ENCODE measurements at regions not wholly inside any gene's neighbourhood (a gene's known extent, or its start where the extent isn't known, plus 50 kb on each side); places are given as distances from the start of the nearest gene placed in this dataset.
"Not testable (repeated sequence)": the region's sequence is repeated elsewhere in the genome, so short reads cannot be mapped to it uniquely, and the experiment has no call there.

DNA sequence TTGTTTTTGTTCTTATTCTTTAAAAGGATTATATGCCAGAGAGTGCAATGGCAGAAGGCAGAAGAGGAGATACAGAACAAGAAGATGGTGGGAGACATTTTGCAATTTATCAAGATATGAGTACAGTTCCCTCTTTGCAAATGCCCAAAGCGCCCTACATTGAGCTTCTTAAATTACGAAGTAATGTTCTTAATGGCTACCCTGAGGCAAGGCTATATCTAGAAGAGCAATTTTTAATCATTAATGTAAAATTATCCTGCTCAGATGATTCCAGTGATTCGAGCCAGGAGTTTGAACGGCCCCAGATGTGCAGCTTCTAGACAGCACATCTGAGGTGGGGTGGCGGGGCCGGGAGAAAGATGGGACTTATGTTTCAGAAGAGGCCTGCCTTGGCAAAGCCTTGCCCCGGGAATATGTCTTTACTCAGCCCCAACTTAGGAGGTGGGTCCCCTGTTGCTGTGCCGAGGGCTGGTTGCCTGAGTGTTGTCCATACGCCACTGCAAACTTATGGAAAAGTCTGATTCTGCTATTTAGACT, 84.9 kb upstream of the MLN start:
- intact Hi-C loops (cut with DNase I; ENCODE audit: low total_unique reads): no loop called here
- H3K4me3 ChIP-seq (ENCODE audit: low read depth, poor library complexity, severe bottlenecking): no peak overlapping the region
- 58 to 61% methylated on average over 9 of the region's 9 CpGs for WGBS, 2 donors
- TF ChIP-seq, protein P1, sequence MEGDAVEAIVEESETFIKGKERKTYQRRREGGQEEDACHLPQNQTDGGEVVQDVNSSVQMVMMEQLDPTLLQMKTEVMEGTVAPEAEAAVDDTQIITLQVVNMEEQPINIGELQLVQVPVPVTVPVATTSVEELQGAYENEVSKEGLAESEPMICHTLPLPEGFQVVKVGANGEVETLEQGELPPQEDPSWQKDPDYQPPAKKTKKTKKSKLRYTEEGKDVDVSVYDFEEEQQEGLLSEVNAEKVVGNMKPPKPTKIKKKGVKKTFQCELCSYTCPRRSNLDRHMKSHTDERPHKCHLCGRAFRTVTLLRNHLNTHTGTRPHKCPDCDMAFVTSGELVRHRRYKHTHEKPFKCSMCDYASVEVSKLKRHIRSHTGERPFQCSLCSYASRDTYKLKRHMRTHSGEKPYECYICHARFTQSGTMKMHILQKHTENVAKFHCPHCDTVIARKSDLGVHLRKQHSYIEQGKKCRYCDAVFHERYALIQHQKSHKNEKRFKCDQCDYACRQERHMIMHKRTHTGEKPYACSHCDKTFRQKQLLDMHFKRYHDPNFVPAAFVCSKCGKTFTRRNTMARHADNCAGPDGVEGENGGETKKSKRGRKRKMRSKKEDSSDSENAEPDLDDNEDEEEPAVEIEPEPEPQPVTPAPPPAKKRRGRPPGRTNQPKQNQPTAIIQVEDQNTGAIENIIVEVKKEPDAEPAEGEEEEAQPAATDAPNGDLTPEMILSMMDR (IDR thresholded peaks at IDR 0.05): no peak
- TF ChIP-seq POLR2A (IDR thresholded peaks at IDR 0.05): no peak
- no peak for DNase-seq (ENCODE audit: low spot score in 2 of 2)

DNA sequence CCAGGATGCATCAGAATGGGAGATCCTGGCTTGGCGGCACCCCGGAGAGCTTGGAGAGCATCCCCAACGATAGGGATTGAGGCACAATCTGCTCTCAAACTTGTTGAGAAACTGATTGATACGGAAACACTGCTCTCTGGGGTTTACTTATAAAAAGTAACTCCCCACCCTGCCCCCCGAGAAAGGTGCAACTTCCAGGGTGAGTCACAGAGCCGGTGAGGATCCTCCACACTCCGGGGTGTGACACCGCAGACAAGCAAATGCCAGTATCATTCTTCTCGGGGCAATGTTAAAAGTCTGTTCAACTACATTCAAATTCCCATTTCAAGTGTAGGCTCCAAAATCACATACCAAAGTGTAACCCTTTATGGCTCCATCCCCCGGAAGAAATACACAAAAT, 84.4 kb upstream of the MLN start:
- 71 to 73% methylated on average over 10 of the region's 10 CpGs for WGBS, 2 donors
- no peak for TF ChIP-seq POLR2A (IDR thresholded peaks at IDR 0.05)
- TF ChIP-seq, protein P1 (IDR thresholded peaks at IDR 0.05): no peak
- intact Hi-C loops (cut with DNase I; ENCODE audit: low total_unique reads): no loop called here

DNA sequence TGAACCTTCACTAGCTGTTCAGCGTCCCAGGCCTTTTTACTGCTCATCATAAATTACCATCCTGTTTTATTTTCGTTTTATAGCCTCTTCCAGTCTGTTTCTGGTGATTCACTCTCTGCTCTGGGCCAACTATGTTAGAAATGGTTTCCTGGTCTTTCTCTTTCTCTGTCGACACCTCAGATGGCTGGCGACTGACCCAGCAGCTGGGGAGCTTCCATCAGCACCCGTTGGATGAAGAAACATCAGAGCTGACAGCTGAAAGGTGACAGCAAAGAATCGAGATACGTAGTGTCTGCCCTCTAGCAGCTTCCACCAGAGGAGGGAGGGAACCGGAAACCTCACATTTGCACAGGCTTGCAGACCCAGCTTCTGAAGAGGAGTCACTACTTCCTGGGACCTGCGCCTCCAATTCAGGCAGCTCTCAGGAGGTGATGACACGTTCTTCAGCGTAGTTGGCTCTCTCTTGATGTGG, 82.9 kb upstream of the MLN start:
- intact Hi-C loops (cut with DNase I; ENCODE audit: low total_unique reads): no loop called here
- DNase-seq (ENCODE audit: low spot score in 2 of 2): peak in 1 of 2 donors; percentile 67
- no peak overlapping the region for H3K4me3 ChIP-seq (ENCODE audit: low read depth, poor library complexity, severe bottlenecking)
- TF ChIP-seq, protein P1 (IDR thresholded peaks at IDR 0.05): no peak
- no peak for TF ChIP-seq POLR2A (IDR thresholded peaks at IDR 0.05)
- WGBS, 2 donors: 19 to 29% methylated on average over 10 to 11 of the region's 11 CpGs

More for the DNA sequence above, 84.4 kb upstream of the MLN start:
- no peak overlapping the region for H3K4me3 ChIP-seq (ENCODE audit: low read depth, poor library complexity, severe bottlenecking)
- DNase-seq (ENCODE audit: low spot score in 2 of 2): no peak

DNA sequence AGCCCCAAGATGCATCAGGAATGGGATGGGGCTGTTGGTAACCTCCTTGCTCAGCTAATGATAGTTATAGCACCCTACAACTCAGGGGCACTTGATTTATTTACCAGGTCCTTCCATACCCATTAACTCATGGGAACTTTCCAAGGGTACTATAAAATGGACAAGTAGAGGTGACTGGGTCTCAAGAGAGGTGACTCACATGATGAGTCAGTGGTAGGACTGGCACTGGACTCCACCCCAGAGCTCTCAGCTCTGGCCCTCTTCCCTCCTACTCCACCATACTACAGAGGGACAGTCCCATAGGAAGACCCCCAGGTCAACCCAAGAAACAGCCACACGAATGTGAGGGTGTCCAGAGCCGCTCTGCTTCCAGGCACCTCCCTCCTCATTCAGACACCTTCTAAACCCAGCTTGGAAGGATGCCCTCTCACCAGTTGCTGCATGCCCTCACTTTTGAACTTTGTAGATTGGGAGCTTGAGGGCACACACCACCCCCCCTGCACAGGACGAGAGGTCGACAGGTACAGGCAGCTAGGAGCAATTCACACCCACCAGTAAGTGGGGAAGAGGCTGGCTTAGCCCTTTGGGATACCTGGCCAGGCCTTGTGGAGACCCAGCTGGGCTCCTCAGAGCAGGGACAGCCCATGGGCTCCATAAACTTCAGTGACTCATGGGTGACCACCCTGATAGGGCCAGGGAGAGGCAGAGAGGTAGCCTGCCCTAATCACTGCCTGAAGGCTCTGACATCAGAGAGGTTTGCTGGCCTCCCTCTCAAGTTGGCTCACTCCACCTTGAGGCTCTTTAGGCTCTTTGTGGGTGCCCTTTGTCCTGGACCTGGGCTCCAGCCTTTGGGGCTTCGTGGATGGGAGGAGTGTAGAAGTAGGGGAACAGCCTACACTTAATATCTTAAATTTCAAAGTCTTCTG, 81.6 kb upstream of the MLN start:
- intact Hi-C loops (cut with DNase I; ENCODE audit: low total_unique reads): no loop called here
- 53 to 76% methylated on average over 5 of the region's 5 CpGs for WGBS, 2 donors
- no peak for TF ChIP-seq POLR2A (IDR thresholded peaks at IDR 0.05)
- TF ChIP-seq, protein P1 (IDR thresholded peaks at IDR 0.05): no peak
- DNase-seq (ENCODE audit: low spot score in 2 of 2): no peak
- no peak overlapping the region for H3K4me3 ChIP-seq (ENCODE audit: low read depth, poor library complexity, severe bottlenecking)

DNA sequence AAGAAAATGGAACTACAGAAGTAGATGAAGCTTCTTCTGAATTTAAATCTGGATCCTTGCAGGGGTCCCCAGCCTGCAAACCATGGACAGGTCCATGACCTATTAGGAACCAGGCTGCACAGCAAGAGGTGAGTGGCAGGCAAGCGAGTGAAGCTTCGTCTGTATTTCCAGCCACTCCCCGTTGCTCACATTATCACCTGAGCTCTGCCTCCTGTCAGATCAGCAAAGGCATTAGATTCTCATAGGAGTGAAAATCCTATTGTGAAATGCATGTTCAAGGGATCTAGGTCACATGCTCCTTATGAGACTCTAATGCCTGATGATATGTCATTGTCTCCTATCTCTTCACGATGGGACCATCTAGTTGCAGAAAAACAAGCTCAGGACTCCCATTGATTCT, 79.8 kb upstream of the MLN start:
- intact Hi-C loops (cut with DNase I; ENCODE audit: low total_unique reads): not testable (repeated sequence)

DNA sequence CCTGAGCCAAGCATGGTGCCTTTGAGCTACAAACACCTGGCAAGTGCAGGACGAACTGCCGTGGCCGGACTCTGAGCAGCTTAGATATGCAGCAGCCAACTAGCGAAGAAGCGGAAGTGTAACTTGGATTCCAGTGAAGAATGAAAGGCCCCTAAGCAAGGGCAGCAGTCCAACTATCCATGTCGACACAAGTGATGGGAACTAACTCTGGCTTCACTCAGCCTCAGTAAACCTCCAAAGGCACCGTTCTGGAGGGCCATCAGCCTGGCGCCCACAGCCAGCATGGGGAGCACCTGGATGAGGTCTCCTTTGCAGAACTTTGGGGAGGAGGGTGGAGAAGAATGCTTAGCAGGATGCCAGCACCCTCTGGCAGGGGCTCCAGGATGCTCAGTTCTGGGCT, 78.4 kb upstream of the MLN start:
- H3K4me3 ChIP-seq (ENCODE audit: low read depth, poor library complexity, severe bottlenecking): no peak overlapping the region
- WGBS, 2 donors: 51 to 59% methylated on average over 8 of the region's 8 CpGs
- TF ChIP-seq, protein P1 (IDR thresholded peaks at IDR 0.05): no peak
- no peak for TF ChIP-seq POLR2A (IDR thresholded peaks at IDR 0.05)
- intact Hi-C loops (cut with DNase I; ENCODE audit: low total_unique reads): no loop called here
- DNase-seq (ENCODE audit: low spot score in 2 of 2): peak in 1 of 2 donors; percentile 35

More for the DNA sequence above, 79.8 kb upstream of the MLN start:
- H3K4me3 ChIP-seq (ENCODE audit: low read depth, poor library complexity, severe bottlenecking); DNase-seq (ENCODE audit: low spot score in 2 of 2): not testable (repeated sequence)
- 74 to 84% methylated on average over 4 of the region's 4 CpGs for WGBS, 2 donors

Data from lower leg skin (tissue), 4 donors.